ENCODE measurements at regions not wholly inside any gene's neighbourhood (a gene's known extent, or its start where the extent isn't known, plus 50 kb on each side); places are given as distances from the start of the nearest gene placed in this dataset.

GRCh38 chr6:93139408-93140081, 279.8 kb downstream of the EPHA7 start:
- CTCF ChIA-PET (ENCODE audit: partially characterized antibody) = no interaction called here

More at GRCh38 chr6:93139408-93140081, 279.8 kb downstream of the EPHA7 start:
- no peaks in the 10 kb centered on the region for H3K36me3 ChIP-seq (ENCODE audit: control insufficient read depth in 2 of 4, insufficient read depth in 4 of 4, low read length in 3 of 4)
- no peaks in the 10 kb centered on the region for H3K4me1 ChIP-seq (replicated peaks in 1 of 4; ENCODE audit: control insufficient read depth in 3 of 4, insufficient read depth in 4 of 4, low read length in 3 of 4)
- H3K4me3 ChIP-seq (ENCODE audit: extremely low read depth in 1 of 4, insufficient read depth in 2 of 4, low read depth in 3 of 4, low read length in 4 of 4) = no peak overlapping the region
- no peak for FAIRE-seq
- H2BK120ac ChIP-seq (replicated peaks; ENCODE audit: low read depth, low read length) = no peak overlapping the region
- H3K79me2 ChIP-seq (ENCODE audit: control insufficient read depth in 1 of 2, insufficient read depth in 2 of 2, low read length in 2 of 2) = no peaks in the 10 kb centered on the region
- no peaks in the 10 kb centered on the region for H3K27me3 ChIP-seq (replicated peaks in 1 of 4; ENCODE audit: control insufficient read depth in 3 of 4, extremely low read depth in 1 of 4, insufficient read depth in 3 of 4, low read length in 3 of 4)
- H3K27ac ChIP-seq (ENCODE audit: low read depth, low read length) = no peak overlapping the region
- H3K4me2 ChIP-seq (ENCODE audit: insufficient read depth in 1 of 2, low read depth in 2 of 2, low read length in 2 of 2) = no peak overlapping the region
- H2BK12ac ChIP-seq (ENCODE audit: low read depth, low read length) = no peak overlapping the region
- H3K23me2 ChIP-seq (ENCODE audit: low read depth, low read length) = no peaks in the 10 kb centered on the region
- no peaks in the 10 kb centered on the region for H3K9me3 ChIP-seq (ENCODE audit: insufficient read depth in 2 of 2, low read depth in 1 of 2, low read length in 1 of 2)
- WGBS, 2 experiments (ENCODE audit: extremely low coverage in 1 of 2, insufficient coverage in 1 of 2, insufficient read length in 1 of 2, insufficient replicate concordance in 2 of 2, low coverage in 1 of 2, low lambda C conversion rate in 2 of 2, missing lambda C conversion rate in 1 of 2) = 80% methylated on average over 4 of the region's 4 CpGs; no CpG with 5 or more reads in 1 of the 2 experiments
- H4K8ac ChIP-seq (ENCODE audit: extremely low read depth, insufficient read depth, low read length) = no peak overlapping the region
- H3K9ac ChIP-seq (replicated peaks in 1 of 4; ENCODE audit: extremely low read depth in 1 of 4, low read depth in 3 of 4, low read length in 3 of 4) = no peak overlapping the region
- H3K4ac ChIP-seq (replicated peaks; ENCODE audit: insufficient read length, low read depth, low read length) = no peak overlapping the region
- H4K5ac ChIP-seq (ENCODE audit: insufficient read length, low read depth, low read length) = no peak overlapping the region
- POLR2A ChIA-PET (ENCODE audit: partially characterized antibody) = no interaction called here
- H2AK5ac ChIP-seq (ENCODE audit: low read depth, low read length) = no peak overlapping the region
- no peaks in the 10 kb centered on the region for H4K20me1 ChIP-seq (replicated peaks in 1 of 2; ENCODE audit: control insufficient read depth in 1 of 2, insufficient read depth in 2 of 2, low read length in 2 of 2)
- H3K23ac ChIP-seq (ENCODE audit: insufficient read length) = no peak overlapping the region
- no peak overlapping the region for H2BK5ac ChIP-seq (ENCODE audit: low read depth, low read length)
- no peak for DNase-seq (ENCODE audit: low read depth in 1 of 2, low spot score in 2 of 2)
- no peak overlapping the region for H3K14ac ChIP-seq (ENCODE audit: insufficient read length)
- no peak overlapping the region for H2AFZ ChIP-seq (ENCODE audit: low read length)
- H3K18ac ChIP-seq (ENCODE audit: extremely low read depth, low read length) = no peak overlapping the region
- H3K79me1 ChIP-seq (ENCODE audit: low read depth, low read length) = no peaks in the 10 kb centered on the region
- no peak overlapping the region for H3K56ac ChIP-seq (replicated peaks; ENCODE audit: insufficient read length, low read depth, low read length)
- H4K91ac ChIP-seq (replicated peaks; ENCODE audit: insufficient read length, low read length) = no peak overlapping the region
- no peak overlapping the region for H2BK20ac ChIP-seq (ENCODE audit: low read length)
- no peak for TF ChIP-seq RFX5 (IDR thresholded peaks at IDR 0.05; ENCODE audit: borderline replicate concordance, low read depth, low read length)
- TF ChIP-seq FOSL1 (IDR thresholded peaks at IDR 0.05; ENCODE audit: insufficient read depth, low read depth, low read length) = no peak
- no peak for TF ChIP-seq HDAC2 (IDR thresholded peaks at IDR 0.05; ENCODE audit: borderline replicate concordance in 1 of 2, low read depth in 2 of 2, low read length in 2 of 2)
- no peak for TF ChIP-seq POLR2AphosphoS5 (IDR thresholded peaks at IDR 0.05; ENCODE audit: low read depth, low read length)
- no peak overlapping the region for H2BK15ac ChIP-seq (ENCODE audit: low read length)

Data from H1 (cell line).